ENCODE measurements at regions not wholly inside any gene's neighbourhood (a gene's known extent, or its start where the extent isn't known, plus 50 kb on each side); places are given as distances from the start of the nearest gene placed in this dataset.

DNA sequence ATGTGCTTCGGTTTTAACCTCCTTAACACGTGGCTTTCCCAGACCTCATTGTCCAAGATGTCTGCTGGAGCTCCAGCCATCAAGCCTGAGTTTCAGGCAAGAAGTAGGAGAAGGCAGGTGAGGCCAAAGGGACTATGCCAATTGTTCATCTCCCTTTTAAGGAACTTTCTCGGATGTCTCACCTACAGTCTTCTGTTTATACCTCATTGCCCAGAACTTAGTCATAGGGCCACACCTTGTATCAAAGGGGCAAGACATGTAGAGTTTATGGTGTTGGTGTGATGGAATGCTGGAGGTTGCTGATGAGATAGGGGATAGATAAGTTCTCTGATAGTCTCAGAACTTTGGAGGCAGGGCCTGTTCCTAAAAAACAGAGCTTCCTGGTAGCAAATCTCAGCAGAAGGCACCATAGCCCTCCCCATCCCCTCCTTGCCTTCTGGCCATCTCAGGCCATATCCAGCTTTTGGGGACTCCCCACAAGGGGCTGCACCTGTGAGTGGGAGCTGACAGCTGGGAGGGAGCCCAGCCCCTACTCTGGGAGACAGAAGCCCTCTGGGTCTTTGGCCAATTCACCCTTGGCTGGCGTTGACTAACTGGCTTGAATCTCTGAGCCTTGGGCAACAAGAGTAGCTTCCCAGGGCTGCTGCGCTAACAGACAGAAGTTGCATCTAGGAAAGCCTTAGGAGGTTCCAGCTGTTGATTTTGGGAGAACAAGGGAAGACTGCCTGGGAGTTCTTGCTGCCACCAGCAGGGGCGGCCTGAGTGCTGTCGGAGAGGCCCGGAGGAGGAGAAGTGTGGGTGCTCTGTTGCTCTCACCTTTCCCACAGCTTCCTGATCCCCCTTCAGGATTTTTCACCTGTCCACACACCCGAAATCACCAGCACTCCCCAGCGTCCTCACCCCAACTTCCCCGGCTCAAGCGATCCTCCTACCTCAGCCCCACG, 149.8 kb upstream of the THY1 start:
- TF ChIP-seq CTCF (IDR thresholded peaks at IDR 0.05; ENCODE audit: insufficient read depth, low read depth, low read length) (no peak), EZH2 (IDR thresholded peaks at IDR 0.05; ENCODE audit: insufficient read depth, low read length) (no peak)
